A673 (cell line): ENCODE measurements at regions not wholly inside any gene's neighbourhood (a gene's known extent, or its start where the extent isn't known, plus 50 kb on each side); places are given as distances from the start of the nearest gene placed in this dataset.

Experiments used
- BruUV-seq: library from RNA; stranded (reverse); fragments of 400-500 nt; replicated peaks from 2 replicates; lab custom pipeline; 2021; lab: Mats Ljungman, UMichigan
- CTCF ChIA-PET: fragments of 300-600 bp; sonication (Branson Sonifier 250); formaldehyde crosslinking; loops from one replicate; lab custom pipeline; 2022; ENCODE audit warnings: antibody characterized with exemption; lab: Charles Lee
- POLR2A ChIA-PET: fragments of 300-600 bp; sonication (Branson Sonifier 250); formaldehyde crosslinking; loops from one replicate; lab custom pipeline; 2022; ENCODE audit warnings: antibody characterized with exemption; ENCODE audit not compliant: low non-redundant PET; lab: Charles Lee
- DNase-seq: peaks from one replicate; pipeline ENCODE4 v3.0.0-alpha.2; 2015; ENCODE audit warnings: low spot score
- H3K27ac ChIP-seq: fragments of 200-600 bp; sonication (generic); 2 replicates; pipeline ENCODE4 v1.5.1; 2016; ENCODE audit warnings: mixed run types, low read depth, mild to moderate bottlenecking, mixed read lengths, antibody characterized with exemption, low read length; ENCODE audit not compliant: poor library complexity, severe bottlenecking
- H3K27me3 ChIP-seq: fragments of 200-600 bp; sonication (generic); replicated peaks from 2 replicates; pipeline ENCODE4 v1.6.1; 2017; ENCODE audit warnings: mixed run types, low read depth, mild to moderate bottlenecking, mixed read lengths, antibody characterized with exemption, low read length; ENCODE audit not compliant: insufficient read depth, poor library complexity
- H3K36me3 ChIP-seq: fragments of 200-600 bp; sonication (generic); 2 replicates; pipeline ENCODE4 v1.6.1; 2016; ENCODE audit warnings: mixed run types, mild to moderate bottlenecking, mixed read lengths, antibody characterized with exemption, low read length; ENCODE audit not compliant: insufficient read depth, poor library complexity, severe bottlenecking
- H3K4me1 ChIP-seq: fragments of 200-600 bp; sonication (generic); 2 replicates; pipeline ENCODE4 v1.6.1; 2017; ENCODE audit warnings: mixed run types, mild to moderate bottlenecking, mixed read lengths, antibody characterized with exemption, low read length; ENCODE audit not compliant: insufficient read depth, poor library complexity, severe bottlenecking
- H3K4me3 ChIP-seq: fragments of 200-600 bp; sonication (generic); 2 replicates; pipeline ENCODE4 v1.5.1; 2016; ENCODE audit warnings: low read depth, mixed run types, mild to moderate bottlenecking, mixed read lengths, low read length; ENCODE audit not compliant: poor library complexity, severe bottlenecking
- H3K9me3 ChIP-seq: fragments of 200-600 bp; sonication (generic); 2 replicates; pipeline ENCODE4 v1.6.1; 2016; ENCODE audit warnings: mixed run types, low read depth, mild to moderate bottlenecking, mixed read lengths, antibody characterized with exemption, low read length; ENCODE audit not compliant: poor library complexity, severe bottlenecking
- EZH2 ChIP-seq: fragments of 200-600 bp; sonication (generic); IDR thresholded peaks from 2 replicates; pipeline ENCODE4 v1.6.1; 2017; ENCODE audit warnings: borderline replicate concordance, low read depth, mild to moderate bottlenecking, mixed read lengths, antibody characterized with exemption, low read length; ENCODE audit not compliant: poor library complexity, severe bottlenecking
- intact Hi-C: fragments of 100-400 bp; cut with micrococcal nuclease; formaldehyde crosslinking; loops from one replicate; pipeline ENCODE4 v1.10.0; 2022; ENCODE audit not compliant: unreplicated experiment
- TF ChIP-seq, protein P1 (sequence below): fragments of 300-800, 200-600 bp; sonication (generic); conservative IDR thresholded peaks from 2 replicates; pipeline ENCODE4 v1.5.1; 2017; ENCODE audit warnings: low read depth, mild to moderate bottlenecking, antibody characterized with exemption, low read length, moderate library complexity, mixed read lengths

DNA sequence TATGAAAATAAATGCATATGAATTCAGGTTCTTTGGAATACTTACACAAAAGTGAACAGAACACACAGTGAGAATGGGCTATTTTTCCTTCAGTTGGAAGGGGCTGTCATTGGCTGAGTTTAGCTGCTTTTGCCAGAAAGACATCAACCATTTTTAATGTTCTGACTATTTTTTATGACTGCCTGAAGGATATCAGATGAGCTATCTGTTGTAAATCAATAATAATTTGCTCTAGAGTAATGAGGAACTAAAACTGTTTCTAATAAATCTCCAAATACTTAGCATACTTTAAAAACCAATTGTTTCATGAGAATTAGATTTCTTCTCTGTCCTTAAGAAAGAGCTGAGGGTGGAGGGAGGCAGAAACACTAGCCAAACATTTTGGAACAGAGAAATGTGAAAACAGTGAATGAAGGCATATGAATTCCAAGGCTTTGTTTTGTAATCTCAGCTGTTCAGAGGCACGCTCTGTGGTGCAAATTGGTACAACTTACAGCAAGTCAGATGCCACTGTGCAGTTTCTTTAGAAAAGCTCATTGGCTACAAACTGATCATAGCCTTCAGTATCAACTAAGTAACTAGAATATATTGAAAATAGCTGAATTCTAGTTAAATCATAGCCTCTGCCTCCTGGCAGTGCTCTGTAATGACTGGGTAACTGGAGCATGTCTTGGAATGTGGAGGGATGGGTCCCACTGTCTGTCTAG is 228.9 kb upstream of the JAG1 start:
- H3K4me1 ChIP-seq, result no peaks in the 10 kb centered on the region
- TF ChIP-seq, protein P1, sequence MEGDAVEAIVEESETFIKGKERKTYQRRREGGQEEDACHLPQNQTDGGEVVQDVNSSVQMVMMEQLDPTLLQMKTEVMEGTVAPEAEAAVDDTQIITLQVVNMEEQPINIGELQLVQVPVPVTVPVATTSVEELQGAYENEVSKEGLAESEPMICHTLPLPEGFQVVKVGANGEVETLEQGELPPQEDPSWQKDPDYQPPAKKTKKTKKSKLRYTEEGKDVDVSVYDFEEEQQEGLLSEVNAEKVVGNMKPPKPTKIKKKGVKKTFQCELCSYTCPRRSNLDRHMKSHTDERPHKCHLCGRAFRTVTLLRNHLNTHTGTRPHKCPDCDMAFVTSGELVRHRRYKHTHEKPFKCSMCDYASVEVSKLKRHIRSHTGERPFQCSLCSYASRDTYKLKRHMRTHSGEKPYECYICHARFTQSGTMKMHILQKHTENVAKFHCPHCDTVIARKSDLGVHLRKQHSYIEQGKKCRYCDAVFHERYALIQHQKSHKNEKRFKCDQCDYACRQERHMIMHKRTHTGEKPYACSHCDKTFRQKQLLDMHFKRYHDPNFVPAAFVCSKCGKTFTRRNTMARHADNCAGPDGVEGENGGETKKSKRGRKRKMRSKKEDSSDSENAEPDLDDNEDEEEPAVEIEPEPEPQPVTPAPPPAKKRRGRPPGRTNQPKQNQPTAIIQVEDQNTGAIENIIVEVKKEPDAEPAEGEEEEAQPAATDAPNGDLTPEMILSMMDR, result no peak
- no peak for TF ChIP-seq EZH2
- H3K36me3 ChIP-seq, result no peaks in the 10 kb centered on the region
- no TSS peak for BruUV-seq
- intact Hi-C loops, result no loop called here
- no peaks in the 10 kb centered on the region for H3K9me3 ChIP-seq
- no peak for DNase-seq
- POLR2A ChIA-PET, result no interaction called here
- CTCF ChIA-PET, result no interaction called here
- H3K27ac ChIP-seq, result no peak overlapping the region
- no peak overlapping the region for H3K4me3 ChIP-seq
- no peaks in the 10 kb centered on the region for H3K27me3 ChIP-seq

DNA sequence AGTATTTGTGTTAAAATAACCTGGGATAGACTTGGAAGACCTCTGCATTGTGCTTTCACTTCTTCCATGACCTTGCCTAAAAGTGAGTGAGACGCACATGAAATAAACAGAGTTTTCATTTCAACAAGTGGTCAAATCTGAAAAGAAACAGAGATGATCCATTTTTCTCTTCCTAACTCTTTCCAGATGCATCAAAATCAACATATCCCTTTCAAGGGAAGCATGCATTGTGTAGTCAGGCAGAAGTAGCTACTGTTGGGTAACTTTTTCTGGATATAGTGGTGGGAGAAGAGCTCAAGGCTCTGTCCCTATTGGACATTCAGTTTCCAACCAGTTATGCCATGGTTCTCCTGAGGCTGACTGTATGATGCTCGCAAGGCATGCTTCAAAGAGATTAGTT is 233.0 kb upstream of the JAG1 start:
- no peak for DNase-seq
- ChIA-PET POLR2A (no interaction called here), CTCF (no interaction called here)
- BruUV-seq, result no TSS peak
- H3K4me1 ChIP-seq, result no peaks in the 10 kb centered on the region
- H3K27ac ChIP-seq, result no peak overlapping the region
- intact Hi-C loops, result no loop called here
- no peak for TF ChIP-seq EZH2
- TF ChIP-seq, protein P1, result no peak
- no peaks in the 10 kb centered on the region for H3K9me3 ChIP-seq
- no peaks in the 10 kb centered on the region for H3K27me3 ChIP-seq
- no peak overlapping the region for H3K4me3 ChIP-seq
- H3K36me3 ChIP-seq, result no peaks in the 10 kb centered on the region

DNA sequence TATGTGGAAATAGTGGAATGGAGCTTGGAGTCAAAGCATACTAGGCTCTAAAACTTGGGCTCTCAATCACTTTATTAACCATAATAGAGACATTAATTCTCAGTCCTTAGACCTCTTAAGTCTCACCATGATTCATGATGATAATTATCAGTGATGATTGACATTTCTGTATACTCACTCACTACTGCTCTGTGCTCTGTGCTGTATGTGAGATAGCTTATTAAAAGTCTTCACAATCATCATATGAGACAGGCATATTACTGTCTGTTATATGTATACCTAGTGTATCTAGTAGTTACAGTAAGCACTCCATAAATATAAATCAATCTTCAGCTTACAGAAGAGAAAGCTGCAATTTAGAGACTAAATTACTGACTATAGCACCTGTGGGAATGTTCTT is 236.0 kb upstream of the JAG1 start:
- no TSS peak for BruUV-seq
- intact Hi-C loops, result no loop called here
- ChIA-PET CTCF (no interaction called here), POLR2A (no interaction called here)
- TF ChIP-seq, protein P1, result no peak
- no peak for TF ChIP-seq EZH2
- no peak overlapping the region for H3K4me3 ChIP-seq
- no peak for DNase-seq
- H3K27me3 ChIP-seq, result no peaks in the 10 kb centered on the region
- H3K27ac ChIP-seq, result no peak overlapping the region
- H3K9me3 ChIP-seq, result no peaks in the 10 kb centered on the region
- no peaks in the 10 kb centered on the region for H3K4me1 ChIP-seq
- no peaks in the 10 kb centered on the region for H3K36me3 ChIP-seq
